ENCODE measurements at regions not wholly inside any gene's neighbourhood (a gene's known extent, or its start where the extent isn't known, plus 50 kb on each side); places are given as distances from the start of the nearest gene placed in this dataset.

DNA sequence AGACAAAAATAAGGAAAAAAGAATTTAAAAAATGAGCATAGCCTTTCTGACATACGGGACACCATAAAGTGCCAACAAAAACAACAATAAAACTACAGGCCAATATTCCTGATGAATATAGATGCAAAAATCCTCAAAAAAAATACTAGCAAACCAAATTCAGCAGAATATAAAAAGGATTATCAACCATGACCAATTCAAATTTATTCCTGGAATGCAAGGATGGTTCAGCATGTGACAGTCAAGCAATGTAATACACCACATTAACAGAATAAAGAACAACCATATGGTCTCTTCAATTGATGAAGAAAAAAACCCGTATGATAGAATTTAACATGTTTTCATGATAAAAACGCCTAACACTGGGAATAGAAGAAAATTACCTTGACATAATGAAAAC lies 341.7 kb downstream of the PYDC2 start:
- intact Hi-C loops (cut with DNase I), result no loop called here
- Histone ChIP-seq H3K36me3 (no peaks in the 10 kb centered on the region), H3K4me3 (no peak overlapping the region), H3K27me3 (no peaks in the 10 kb centered on the region), H3K27ac (no peak overlapping the region), H3K4me1 (no peaks in the 10 kb centered on the region), H3K9me3 (peaks cover 0 to 60% of the 10 kb centered on the region in 2 donors)
- ATAC-seq (no peak), DNase-seq (no peak)
- TF ChIP-seq, protein P1, sequence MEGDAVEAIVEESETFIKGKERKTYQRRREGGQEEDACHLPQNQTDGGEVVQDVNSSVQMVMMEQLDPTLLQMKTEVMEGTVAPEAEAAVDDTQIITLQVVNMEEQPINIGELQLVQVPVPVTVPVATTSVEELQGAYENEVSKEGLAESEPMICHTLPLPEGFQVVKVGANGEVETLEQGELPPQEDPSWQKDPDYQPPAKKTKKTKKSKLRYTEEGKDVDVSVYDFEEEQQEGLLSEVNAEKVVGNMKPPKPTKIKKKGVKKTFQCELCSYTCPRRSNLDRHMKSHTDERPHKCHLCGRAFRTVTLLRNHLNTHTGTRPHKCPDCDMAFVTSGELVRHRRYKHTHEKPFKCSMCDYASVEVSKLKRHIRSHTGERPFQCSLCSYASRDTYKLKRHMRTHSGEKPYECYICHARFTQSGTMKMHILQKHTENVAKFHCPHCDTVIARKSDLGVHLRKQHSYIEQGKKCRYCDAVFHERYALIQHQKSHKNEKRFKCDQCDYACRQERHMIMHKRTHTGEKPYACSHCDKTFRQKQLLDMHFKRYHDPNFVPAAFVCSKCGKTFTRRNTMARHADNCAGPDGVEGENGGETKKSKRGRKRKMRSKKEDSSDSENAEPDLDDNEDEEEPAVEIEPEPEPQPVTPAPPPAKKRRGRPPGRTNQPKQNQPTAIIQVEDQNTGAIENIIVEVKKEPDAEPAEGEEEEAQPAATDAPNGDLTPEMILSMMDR (IDR thresholded peaks at IDR 0.05), result no peak

GRCh38 chr3:191804935-191805334 lies 344.0 kb downstream of the PYDC2 start:
- intact Hi-C loops (cut with DNase I), result no loop called here
- no peak for ATAC-seq
- Histone ChIP-seq H3K27me3 (no peaks in the 10 kb centered on the region), H3K27ac (no peak overlapping the region), H3K4me3 (no peak overlapping the region), H3K36me3 (no peaks in the 10 kb centered on the region), H3K4me1 (no peaks in the 10 kb centered on the region), H3K9me3 (peaks cover 0 to 58% of the 10 kb centered on the region in 2 donors)
- TF ChIP-seq, protein P1 (IDR thresholded peaks at IDR 0.05), result no peak
- DNase-seq, result no peak

DNA sequence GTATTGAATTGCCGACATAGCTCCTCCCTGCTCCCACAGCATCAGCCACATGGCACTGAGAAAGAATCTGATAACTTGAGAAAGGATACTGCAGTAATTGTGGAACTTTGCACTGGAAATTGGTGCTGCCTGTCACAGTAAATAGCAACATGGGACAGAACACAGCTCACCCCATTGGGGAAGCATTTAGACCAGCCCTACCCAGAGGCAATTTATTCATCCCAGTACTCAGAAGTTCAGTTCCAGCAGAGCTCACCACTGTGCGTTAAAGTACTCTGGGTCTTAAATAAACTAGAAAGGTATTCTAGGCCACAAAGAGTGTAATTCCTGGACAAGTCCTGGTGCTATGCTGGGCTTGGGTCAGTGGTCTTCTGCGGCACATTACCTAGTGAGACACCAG lies 347.1 kb downstream of the PYDC2 start:
- ATAC-seq, result no peak
- TF ChIP-seq, protein P1 (IDR thresholded peaks at IDR 0.05), result no peak
- intact Hi-C loops (cut with DNase I), result no loop called here

DNA sequence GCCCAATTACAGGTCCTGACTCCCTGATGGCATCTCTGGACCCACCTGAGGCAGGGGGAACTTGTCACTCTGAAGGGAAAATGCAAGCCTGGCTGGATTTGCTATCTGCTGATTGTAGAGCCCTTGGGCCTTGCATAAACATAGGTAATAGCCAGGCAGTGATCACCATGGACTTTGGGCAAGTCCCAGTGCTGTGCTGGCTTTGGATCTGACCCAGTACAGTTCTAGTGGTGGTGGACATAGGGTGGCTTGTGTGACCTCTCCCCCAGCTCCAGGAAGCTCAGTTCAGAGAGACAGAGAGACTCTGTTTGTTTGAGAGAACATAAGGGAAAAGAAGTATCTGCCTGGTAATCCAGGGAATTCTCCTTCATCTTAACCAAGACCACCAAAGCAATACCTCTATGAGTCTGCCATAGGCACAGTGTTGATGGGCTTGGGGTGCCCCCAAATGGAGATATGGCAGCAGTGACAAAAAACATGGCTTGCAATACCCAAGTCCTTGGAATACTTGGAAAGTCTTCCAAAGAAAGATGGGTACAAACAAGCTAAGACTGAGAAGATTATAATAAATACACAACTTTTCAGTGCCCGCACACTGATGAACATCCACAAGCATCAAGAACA lies 348.5 kb downstream of the PYDC2 start:
- ATAC-seq (no peak), DNase-seq (no peak)
- TF ChIP-seq, protein P1 (IDR thresholded peaks at IDR 0.05), result no peak
- H3K36me3 ChIP-seq, result no peaks in the 10 kb centered on the region
- intact Hi-C loops (cut with DNase I), result no loop called here
- H3K9me3 ChIP-seq, result peaks cover 0 to 49% of the 10 kb centered on the region in 2 donors
- no peak overlapping the region for H3K27ac ChIP-seq
- H3K4me3 ChIP-seq, result no peak overlapping the region
- no peaks in the 10 kb centered on the region for H3K27me3 ChIP-seq
- H3K4me1 ChIP-seq, result no peaks in the 10 kb centered on the region

More for the DNA sequence above, 347.1 kb downstream of the PYDC2 start:
- Histone ChIP-seq H3K27me3 (no peaks in the 10 kb centered on the region), H3K36me3 (no peaks in the 10 kb centered on the region), H3K27ac (no peak overlapping the region), H3K4me1 (no peaks in the 10 kb centered on the region), H3K4me3 (no peak overlapping the region), H3K9me3 (peaks cover 0 to 60% of the 10 kb centered on the region in 2 donors)
- DNase-seq, result no peak

DNA sequence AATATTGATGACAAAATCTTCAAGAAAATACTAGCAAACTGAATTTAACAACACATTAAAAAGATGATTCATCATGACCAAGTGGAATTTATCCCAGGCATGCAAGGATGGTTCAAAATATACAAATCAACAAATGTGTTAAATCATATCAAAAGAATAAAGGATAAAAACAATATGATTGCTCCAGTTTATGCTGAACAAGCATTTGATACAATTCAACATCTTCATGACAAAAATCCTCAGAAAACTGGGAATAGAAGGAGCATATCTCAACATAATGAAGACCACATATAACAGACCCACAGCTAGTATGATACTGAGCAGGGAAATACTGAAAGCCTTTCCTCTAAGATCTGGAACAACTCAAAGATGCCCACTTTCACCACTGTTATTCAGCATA lies 352.3 kb downstream of the PYDC2 start:
- no peak for ATAC-seq
- no peak overlapping the region for H3K27ac ChIP-seq
- no peaks in the 10 kb centered on the region for H3K27me3 ChIP-seq
- no peak overlapping the region for H3K4me3 ChIP-seq
- DNase-seq, result no peak
- no peaks in the 10 kb centered on the region for H3K36me3 ChIP-seq
- peaks cover 0 to 33% of the 10 kb centered on the region in 2 donors for H3K9me3 ChIP-seq
- intact Hi-C loops (cut with DNase I), result no loop called here
- no peaks in the 10 kb centered on the region for H3K4me1 ChIP-seq
- TF ChIP-seq, protein P1 (IDR thresholded peaks at IDR 0.05), result no peak

Data from left lung (tissue), 4 donors.